A549 (cell line): ENCODE measurements at regions not wholly inside any gene's neighbourhood (a gene's known extent, or its start where the extent isn't known, plus 50 kb on each side); places are given as distances from the start of the nearest gene placed in this dataset.

Experiments
- BHLHE40 ChIP-seq: IDR thresholded peaks from 2 replicates; pipeline ENCODE4 v1.6.1; 2012; ENCODE audit warnings: low read depth, low read length, inconsistent platforms
- CHD4 ChIP-seq: fragments of 200-600 bp; sonication (generic); IDR thresholded peaks from 2 replicates; pipeline ENCODE4 v1.6.1; 2016; ENCODE audit warnings: antibody characterized with exemption, mild to moderate bottlenecking, borderline replicate concordance
- CTCF ChIP-seq: fragments of >200 bp; sonication (Bioruptor Twin); formaldehyde crosslinking; IDR thresholded peaks from 3 replicates; pipeline ENCODE4 v1.5.1; 2016
- POLR2A ChIP-seq: IDR thresholded peaks from 2 replicates; pipeline ENCODE4 v1.6.1; 2012; ENCODE audit warnings: mild to moderate bottlenecking, low read length
- RNF2 ChIP-seq: fragments of 200-600 bp; sonication (generic); IDR thresholded peaks from 2 replicates; pipeline ENCODE4 v1.6.1; 2016; ENCODE audit warnings: low read depth, mild to moderate bottlenecking, antibody characterized with exemption, moderate library complexity, borderline replicate concordance
- SMC3 ChIP-seq: fragments of >200 bp; sonication (Bioruptor Twin); formaldehyde crosslinking; IDR thresholded peaks from 3 replicates; pipeline ENCODE4 v1.6.1; 2018; ENCODE audit warnings: inconsistent platforms

GRCh38 chr22:49052023-49052538 is 775.6 kb downstream of the BRD1 start:
- TF ChIP-seq CTCF (no peak), CHD4 (no peak), BHLHE40 (no peak), POLR2A (no peak), SMC3 (no peak), RNF2 (no peak)
